ENCODE measurements at regions not wholly inside any gene's neighbourhood (a gene's known extent, or its start where the extent isn't known, plus 50 kb on each side); places are given as distances from the start of the nearest gene placed in this dataset.

GRCh38 chr15:46229263-46229662 is 594.4 kb downstream of the SQOR start:
- Histone ChIP-seq H3K4me1 (ENCODE audit: control insufficient read depth in 1 of 2, insufficient read depth in 2 of 2, low read length in 2 of 2) (no peaks in the 10 kb centered on the region), H3K9ac (ENCODE audit: low read length) (no peak overlapping the region), H3K9me2 (ENCODE audit: insufficient read depth) (no peaks in the 10 kb centered on the region), H2AFZ (ENCODE audit: low read depth, low read length, poor library complexity, severe bottlenecking) (no peak overlapping the region), H3K9me3 (ENCODE audit: control insufficient read depth in 1 of 2, insufficient read depth in 1 of 2, low read depth in 1 of 2, low read length in 2 of 2) (peaks cover 9 to 18% of the 10 kb centered on the region in 2 experiments; a peak in 2 of 4 replicates), H3K27ac (ENCODE audit: low read depth, low read length) (no peak overlapping the region), H3K4me2 (ENCODE audit: low read length) (no peak overlapping the region), H3K36me3 (ENCODE audit: control insufficient read depth in 1 of 2, insufficient read depth in 2 of 2, low read length in 2 of 2) (no peaks in the 10 kb centered on the region), H3K27me3 (ENCODE audit: insufficient read depth, low read length) (no peaks in the 10 kb centered on the region), H4K20me1 (ENCODE audit: insufficient read depth) (no peaks in the 10 kb centered on the region), H3K4me3 (replicated peaks in 1 of 2; ENCODE audit: low read depth in 1 of 2, low read length in 2 of 2) (no peak overlapping the region), H3K79me2 (ENCODE audit: insufficient read depth, low read length) (no peaks in the 10 kb centered on the region)
- CTCF ChIA-PET = no interaction called here
- POLR2A ChIA-PET = no interaction called here
- RAD21 ChIA-PET (ENCODE audit: low non-redundant PET in 1 of 2, low total read pairs in 2 of 2, uncharacterized antibody in 2 of 2, unreplicated experiment in 2 of 2) = no interaction called here
- BruUV-seq (replicated peaks) = no TSS peak
- no peak for DNase-seq (ENCODE audit: low read depth, low spot score)
- no peak for ATAC-seq
- intact Hi-C loops (cut with micrococcal nuclease) = no loop called here
- no peak for TF ChIP-seq EZH2 (IDR thresholded peaks at IDR 0.05)
- TF ChIP-seq MAX (IDR thresholded peaks at IDR 0.05) = no peak
- TF ChIP-seq YY1 (IDR thresholded peaks at IDR 0.05; ENCODE audit: extremely low read depth, insufficient replicate concordance, low read depth, low read length) = no peak
- TF ChIP-seq POLR2AphosphoS5 (IDR thresholded peaks at IDR 0.05; ENCODE audit: low read depth, low read length) = no peak
- TF ChIP-seq ZFX (IDR thresholded peaks at IDR 0.05) = no peak
- TF ChIP-seq ZBTB33 (IDR thresholded peaks at IDR 0.05; ENCODE audit: extremely low read depth, insufficient replicate concordance, low read length) = no peak
- TF ChIP-seq CTCF (IDR thresholded peaks at IDR 0.05 in 2 of 3, conservative IDR thresholded peaks at IDR 0.05 in 1 of 3; ENCODE audit: borderline replicate concordance in 1 of 3, insufficient read depth in 1 of 3, low read depth in 2 of 3, low read length in 2 of 3) = no peak
- TF ChIP-seq RAD21 (IDR thresholded peaks at IDR 0.05; ENCODE audit: low read depth) = no peak
- no peak for TF ChIP-seq ATF3 (IDR thresholded peaks at IDR 0.05)
- TF ChIP-seq CBX3 (IDR thresholded peaks at IDR 0.05; ENCODE audit: low read depth) = no peak
- no peak for TF ChIP-seq JUND (IDR thresholded peaks at IDR 0.05)
- no peak for TF ChIP-seq FOSL1 (IDR thresholded peaks at IDR 0.05; ENCODE audit: low read depth)
- no peak for TF ChIP-seq REST (IDR thresholded peaks at IDR 0.05; ENCODE audit: low read depth)
- no peak for TF ChIP-seq EZH2phosphoT487 (IDR thresholded peaks at IDR 0.05; ENCODE audit: borderline replicate concordance)
- no peak for TF ChIP-seq EGR1 (IDR thresholded peaks at IDR 0.05; ENCODE audit: low read depth)
- no peak for TF ChIP-seq SRF (IDR thresholded peaks at IDR 0.05; ENCODE audit: low read depth)
- no peak for TF ChIP-seq POLR2A (IDR thresholded peaks at IDR 0.05; ENCODE audit: borderline replicate concordance, extremely low read depth, insufficient read depth, insufficient read length)

Data from HCT116 (cell line).